SK-N-SH (cell line): ENCODE measurements at regions not wholly inside any gene's neighbourhood (a gene's known extent, or its start where the extent isn't known, plus 50 kb on each side); places are given as distances from the start of the nearest gene placed in this dataset.

ENCODE experiments used
- CTCF ChIA-PET: fragments of 300-600, 350-600 bp; formaldehyde crosslinking; extraction: SDS; loops from one replicate; lab custom pipeline; 2021; lab: Yijun Ruan, JAX
- POLR2A ChIA-PET: fragments of 350-600 bp; sonication (Branson Sonifier 250); formaldehyde crosslinking; extraction: SDS; loops from one replicate; lab custom pipeline; 2020; ENCODE audit warnings: antibody characterized with exemption, inconsistent platforms; lab: Yijun Ruan, JAX
- DNase-seq: peaks from one replicate; pipeline ENCODE4 v3.0.0; 2012
- H2AFZ ChIP-seq: fragments of 200-600 bp; sonication (generic); 2 replicates; pipeline ENCODE4 v1.8.1; 2016; ENCODE audit warnings: antibody characterized with exemption, mild to moderate bottlenecking, low read depth
- H3F3A ChIP-seq: fragments of 200-600 bp; sonication (generic); replicated peaks from 2 replicates; pipeline ENCODE3; 2016; ENCODE audit warnings: antibody characterized with exemption, mild to moderate bottlenecking; ENCODE audit not compliant: insufficient read depth
- H3K27ac ChIP-seq, 2 experiments: fragments of 200-500 bp in 1 of 2; fragments of 200-600 bp in 1 of 2; sonication (Bioruptor generic) in 1 of 2; sonication (generic), shearing (Covaris generic) in 1 of 2; 2 replicates each; pipeline versions ENCODE4 v1.5.1 to v1.6.1; 2014 to 2016; ENCODE audit warnings: low read depth in 2 of 2, inconsistent platforms in 1 of 2, low read length in 1 of 2, mild to moderate bottlenecking in 1 of 2, mixed read lengths in 1 of 2
- H3K27me3 ChIP-seq: fragments of 200-600 bp; sonication (generic), shearing (Covaris generic); 2 replicates; pipeline ENCODE4 v1.6.1; 2016; ENCODE audit warnings: mixed run types; ENCODE audit not compliant: insufficient read depth
- H3K36me3 ChIP-seq, 2 experiments: fragments of 200-500 bp in 1 of 2; fragments of 200-600 bp in 1 of 2; sonication (Bioruptor generic) in 1 of 2; sonication (generic) in 1 of 2; replicated peaks in 1 of 2; 2 replicates each; pipeline versions ENCODE3 to v1.5.1; 2014 to 2016; ENCODE audit warnings: low read length in 1 of 2, mild to moderate bottlenecking in 1 of 2; ENCODE audit not compliant: insufficient read depth in 2 of 2, control insufficient read depth in 1 of 2
- H3K4me1 ChIP-seq, 2 experiments: fragments of 200-500 bp in 1 of 2; fragments of 200-600 bp in 1 of 2; sonication (Bioruptor generic) in 1 of 2; sonication (generic), shearing (Covaris generic) in 1 of 2; 2 replicates each; pipeline versions ENCODE4 v1.5.1 to v1.6.1; 2014 to 2016; ENCODE audit warnings: low read depth in 1 of 2, low read length in 1 of 2, mixed run types in 1 of 2; ENCODE audit not compliant: insufficient read depth in 2 of 2, control insufficient read depth in 1 of 2
- H3K4me2 ChIP-seq: fragments of 200-600 bp; sonication (generic), shearing (Covaris generic); 2 replicates; pipeline ENCODE4 v1.6.1; 2017; ENCODE audit warnings: mixed run types
- H3K4me3 ChIP-seq, 2 experiments: fragments of 200-500 bp in 1 of 2; fragments of 200-600 bp in 1 of 2; sonication (Bioruptor generic) in 1 of 2; sonication (generic), shearing (Covaris generic) in 1 of 2; 2 replicates each; pipeline versions ENCODE4 v1.5.1 to v1.8.1; 2014 to 2016; ENCODE audit warnings: low read depth in 2 of 2, inconsistent platforms in 1 of 2, low read length in 1 of 2, mild to moderate bottlenecking in 1 of 2, mixed read lengths in 1 of 2, moderate library complexity in 1 of 2
- H3K79me2 ChIP-seq: fragments of 200-600 bp; sonication (generic); 2 replicates; pipeline ENCODE4 v1.8.1; 2017; ENCODE audit warnings: mild to moderate bottlenecking; ENCODE audit not compliant: insufficient read depth
- H3K9ac ChIP-seq: fragments of 200-600 bp; sonication (generic); 2 replicates; pipeline ENCODE4 v1.6.1; 2017; ENCODE audit warnings: mixed run types
- H3K9me2 ChIP-seq: fragments of 200-600 bp; sonication (generic); 2 replicates; pipeline ENCODE4 v1.6.1; 2017; ENCODE audit warnings: mixed run types
- H3K9me3 ChIP-seq: fragments of 200-600 bp; sonication (generic); 2 replicates; pipeline ENCODE4 v1.6.1; 2017; ENCODE audit warnings: mixed run types, mild to moderate bottlenecking, moderate library complexity
- H4K20me1 ChIP-seq: fragments of 200-600 bp; sonication (generic); 2 replicates; pipeline ENCODE4 v1.6.1; 2017; ENCODE audit warnings: mild to moderate bottlenecking, mixed run types; ENCODE audit not compliant: insufficient read depth
- EP300 ChIP-seq, 2 experiments: IDR thresholded peaks; 2 replicates each; pipeline versions ENCODE4 v1.4.0 to v1.6.1; 2012; ENCODE audit warnings: borderline replicate concordance in 1 of 2, low read depth in 1 of 2, low read length in 1 of 2
- FOSL2 ChIP-seq: IDR thresholded peaks from 2 replicates; pipeline ENCODE4 v1.4.0; 2012; ENCODE audit warnings: low read depth, mild to moderate bottlenecking, moderate library complexity, borderline replicate concordance
- FOXM1 ChIP-seq: IDR thresholded peaks from 2 replicates; pipeline ENCODE4 v1.4.0; 2012; ENCODE audit warnings: low read depth, mild to moderate bottlenecking
- JUND ChIP-seq: IDR thresholded peaks from 2 replicates; pipeline ENCODE4 v1.4.0; 2012
- MXI1 ChIP-seq: IDR thresholded peaks from 2 replicates; pipeline ENCODE4 v1.6.1; 2012; ENCODE audit warnings: mild to moderate bottlenecking, low read depth, low read length, improper control_type of control experiment
- POLR2AphosphoS5 ChIP-seq: IDR thresholded peaks from 2 replicates; pipeline ENCODE4 v1.6.1; 2012; ENCODE audit warnings: low read depth, low read length
- RAD21 ChIP-seq: IDR thresholded peaks from 2 replicates; pipeline ENCODE4 v1.6.1; 2012; ENCODE audit warnings: mild to moderate bottlenecking, low read length
- RFX5 ChIP-seq: IDR thresholded peaks from 2 replicates; pipeline ENCODE4 v1.6.1; 2012; ENCODE audit warnings: mild to moderate bottlenecking, improper control_type of control experiment, low read length
- RXRA ChIP-seq: IDR thresholded peaks from 2 replicates; pipeline ENCODE4 v1.4.0; 2012; ENCODE audit warnings: low read depth, mild to moderate bottlenecking, borderline replicate concordance
- SIN3A ChIP-seq: IDR thresholded peaks from 2 replicates; pipeline ENCODE4 v1.6.1; 2012; ENCODE audit warnings: low read depth, mild to moderate bottlenecking, low read length, moderate library complexity, borderline replicate concordance
- SMC3 ChIP-seq: IDR thresholded peaks from 2 replicates; pipeline ENCODE4 v1.6.1; 2012; ENCODE audit warnings: low read depth, low read length, improper control_type of control experiment
- TCF12 ChIP-seq: IDR thresholded peaks from 2 replicates; pipeline ENCODE4 v1.4.0; 2012
- TEAD4 ChIP-seq: IDR thresholded peaks from 2 replicates; pipeline ENCODE4 v1.4.0; 2012; ENCODE audit warnings: mild to moderate bottlenecking, borderline replicate concordance; ENCODE audit not compliant: insufficient read depth
- WGBS: methylation state at CpG from one replicate; pipeline ENCODE4 v1.1.6; 2017; ENCODE audit warnings: low lambda C conversion rate; 5-methylcytosine and 5-hydroxymethylcytosine counted together
- TF ChIP-seq, protein P1 (sequence below): IDR thresholded peaks from 2 replicates; pipeline ENCODE4 v1.4.0; 2012; ENCODE audit warnings: low read depth, borderline replicate concordance
- TF ChIP-seq, protein P2 (sequence below): IDR thresholded peaks from 2 replicates; pipeline ENCODE4 v1.4.0; 2012; ENCODE audit warnings: low read depth
- TF ChIP-seq, protein P3 (sequence below): IDR thresholded peaks from 2 replicates; pipeline ENCODE4; 2012
- TF ChIP-seq, protein P4 (sequence below): fragments of 150-350 bp; IDR thresholded peaks from 2 replicates; pipeline ENCODE4 v1.6.1; 2016; ENCODE audit warnings: mild to moderate bottlenecking, low read depth, low read length

DNA sequence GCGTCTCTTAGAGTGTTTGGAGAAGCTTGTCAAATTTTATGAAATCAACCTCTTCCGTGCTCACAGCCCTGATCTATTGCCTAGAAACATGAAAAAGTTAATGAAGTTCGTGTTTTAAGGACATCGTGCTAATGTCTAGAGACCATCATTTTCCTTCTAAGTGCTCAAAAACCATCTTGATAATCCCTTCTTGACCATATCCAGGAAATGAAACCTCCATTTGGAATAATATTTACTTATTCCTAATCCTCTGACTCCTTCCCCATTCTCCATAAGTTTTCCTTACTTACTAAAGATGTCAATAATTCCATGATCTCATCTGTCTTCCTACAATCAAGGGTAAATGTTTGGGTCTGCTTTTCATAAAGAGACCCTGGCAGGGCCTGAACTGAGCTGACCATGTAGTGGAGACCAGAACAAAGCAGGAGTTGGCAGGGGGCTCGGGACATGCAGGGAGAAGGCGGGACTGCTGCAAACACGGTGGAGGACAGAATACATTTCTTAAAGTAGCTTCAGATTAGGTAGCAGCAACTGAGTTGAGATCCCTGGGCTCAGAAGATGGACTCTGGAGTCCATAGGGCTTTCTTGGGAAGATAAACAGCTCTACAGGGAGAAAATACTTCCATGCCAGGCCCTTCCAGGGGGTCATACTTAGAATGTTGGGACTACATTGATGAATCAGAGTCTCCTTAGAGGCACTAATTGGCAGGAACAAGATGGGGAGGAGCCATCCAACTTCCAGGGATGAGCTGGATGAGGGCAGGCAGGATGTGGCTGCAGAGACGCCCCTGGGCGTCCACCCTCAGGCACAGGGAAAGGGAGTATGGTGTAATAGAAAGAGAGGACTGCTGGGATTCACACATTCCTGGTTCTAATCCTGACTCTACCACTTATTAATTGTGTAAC, 100.7 kb downstream of the RIN2 start:
- CTCF ChIA-PET = no interaction called here

More for the DNA sequence above, 100.7 kb downstream of the RIN2 start:
- H3K79me2 ChIP-seq = no peaks in the 10 kb centered on the region
- no peaks in the 10 kb centered on the region for H3K9me3 ChIP-seq
- H3K4me1 ChIP-seq = no peaks in the 10 kb centered on the region
- WGBS = 77% methylated on average over 9 of the region's 9 CpGs
- H3K4me3 ChIP-seq = no peak overlapping the region
- no peak overlapping the region for H3K27ac ChIP-seq
- H3K36me3 ChIP-seq = no peaks in the 10 kb centered on the region
- no peak overlapping the region for H3K4me2 ChIP-seq
- H3F3A ChIP-seq = no peaks in the 10 kb centered on the region
- POLR2A ChIA-PET = no interaction called here
- H3K9ac ChIP-seq = no peak overlapping the region
- no peaks in the 10 kb centered on the region for H3K27me3 ChIP-seq
- no peaks in the 10 kb centered on the region for H4K20me1 ChIP-seq
- H3K9me2 ChIP-seq = no peaks in the 10 kb centered on the region
- DNase-seq = no peak
- no peak for TF ChIP-seq MXI1
- TF ChIP-seq RFX5 = no peak
- TF ChIP-seq, protein P1, sequence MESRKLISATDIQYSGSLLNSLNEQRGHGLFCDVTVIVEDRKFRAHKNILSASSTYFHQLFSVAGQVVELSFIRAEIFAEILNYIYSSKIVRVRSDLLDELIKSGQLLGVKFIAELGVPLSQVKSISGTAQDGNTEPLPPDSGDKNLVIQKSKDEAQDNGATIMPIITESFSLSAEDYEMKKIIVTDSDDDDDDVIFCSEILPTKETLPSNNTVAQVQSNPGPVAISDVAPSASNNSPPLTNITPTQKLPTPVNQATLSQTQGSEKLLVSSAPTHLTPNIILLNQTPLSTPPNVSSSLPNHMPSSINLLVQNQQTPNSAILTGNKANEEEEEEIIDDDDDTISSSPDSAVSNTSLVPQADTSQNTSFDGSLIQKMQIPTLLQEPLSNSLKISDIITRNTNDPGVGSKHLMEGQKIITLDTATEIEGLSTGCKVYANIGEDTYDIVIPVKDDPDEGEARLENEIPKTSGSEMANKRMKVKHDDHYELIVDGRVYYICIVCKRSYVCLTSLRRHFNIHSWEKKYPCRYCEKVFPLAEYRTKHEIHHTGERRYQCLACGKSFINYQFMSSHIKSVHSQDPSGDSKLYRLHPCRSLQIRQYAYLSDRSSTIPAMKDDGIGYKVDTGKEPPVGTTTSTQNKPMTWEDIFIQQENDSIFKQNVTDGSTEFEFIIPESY = no peak
- no peak for TF ChIP-seq RAD21
- TF ChIP-seq, protein P2, sequence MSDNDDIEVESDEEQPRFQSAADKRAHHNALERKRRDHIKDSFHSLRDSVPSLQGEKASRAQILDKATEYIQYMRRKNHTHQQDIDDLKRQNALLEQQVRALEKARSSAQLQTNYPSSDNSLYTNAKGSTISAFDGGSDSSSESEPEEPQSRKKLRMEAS = no peak
- TF ChIP-seq TCF12 = no peak
- no peak for TF ChIP-seq JUND
- TF ChIP-seq TEAD4 = no peak
- no peak for TF ChIP-seq EP300 (IDR thresholded peaks at IDR 0.05; ENCODE audit: borderline replicate concordance in 1 of 2, low read depth in 1 of 2, low read length in 1 of 2)
- no peak for TF ChIP-seq FOXM1
- TF ChIP-seq, protein P3, sequence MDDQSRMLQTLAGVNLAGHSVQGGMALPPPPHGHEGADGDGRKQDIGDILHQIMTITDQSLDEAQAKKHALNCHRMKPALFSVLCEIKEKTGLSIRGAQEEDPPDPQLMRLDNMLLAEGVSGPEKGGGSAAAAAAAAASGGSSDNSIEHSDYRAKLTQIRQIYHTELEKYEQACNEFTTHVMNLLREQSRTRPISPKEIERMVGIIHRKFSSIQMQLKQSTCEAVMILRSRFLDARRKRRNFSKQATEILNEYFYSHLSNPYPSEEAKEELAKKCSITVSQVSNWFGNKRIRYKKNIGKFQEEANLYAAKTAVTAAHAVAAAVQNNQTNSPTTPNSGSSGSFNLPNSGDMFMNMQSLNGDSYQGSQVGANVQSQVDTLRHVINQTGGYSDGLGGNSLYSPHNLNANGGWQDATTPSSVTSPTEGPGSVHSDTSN = no peak
- no peak for TF ChIP-seq RXRA
- TF ChIP-seq, protein P4, sequence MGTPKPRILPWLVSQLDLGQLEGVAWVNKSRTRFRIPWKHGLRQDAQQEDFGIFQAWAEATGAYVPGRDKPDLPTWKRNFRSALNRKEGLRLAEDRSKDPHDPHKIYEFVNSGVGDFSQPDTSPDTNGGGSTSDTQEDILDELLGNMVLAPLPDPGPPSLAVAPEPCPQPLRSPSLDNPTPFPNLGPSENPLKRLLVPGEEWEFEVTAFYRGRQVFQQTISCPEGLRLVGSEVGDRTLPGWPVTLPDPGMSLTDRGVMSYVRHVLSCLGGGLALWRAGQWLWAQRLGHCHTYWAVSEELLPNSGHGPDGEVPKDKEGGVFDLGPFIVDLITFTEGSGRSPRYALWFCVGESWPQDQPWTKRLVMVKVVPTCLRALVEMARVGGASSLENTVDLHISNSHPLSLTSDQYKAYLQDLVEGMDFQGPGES = no peak
- no peak for TF ChIP-seq SMC3
- TF ChIP-seq SIN3A = no peak
- no peak for TF ChIP-seq FOSL2
- no peak for TF ChIP-seq POLR2AphosphoS5
- H2AFZ ChIP-seq = no peak overlapping the region
